ENCODE measurements at regions not wholly inside any gene's neighbourhood (a gene's known extent, or its start where the extent isn't known, plus 50 kb on each side); places are given as distances from the start of the nearest gene placed in this dataset.

DNA sequence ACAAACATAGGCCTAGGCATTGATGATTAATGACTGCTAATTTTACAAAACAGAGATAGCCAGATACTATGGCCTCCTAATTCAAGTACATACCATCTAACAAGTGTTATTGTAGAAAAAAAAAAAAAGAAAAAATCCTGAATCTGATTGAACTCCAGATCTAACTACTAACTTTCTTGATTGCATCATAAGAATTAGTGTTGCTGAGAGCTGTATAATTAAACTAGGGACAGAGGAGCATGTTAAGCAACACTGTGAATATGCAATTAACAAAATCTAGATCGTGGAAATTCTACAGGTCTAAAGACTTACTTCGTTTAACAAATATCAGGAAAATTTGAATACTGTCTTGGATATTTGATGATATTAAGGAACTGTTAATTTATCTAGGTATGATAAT, 208.3 kb upstream of the ZNF608 start:
- Histone ChIP-seq H3K27ac (no peak overlapping the region), H3K4me3 (no peak overlapping the region), H3K9me3 (no peaks in the 10 kb centered on the region), H3K4me1 (no peaks in the 10 kb centered on the region), H3K36me3 (no peaks in the 10 kb centered on the region), H3K27me3 (ENCODE audit: low read depth) (no peaks in the 10 kb centered on the region)
- TF ChIP-seq, protein P1, sequence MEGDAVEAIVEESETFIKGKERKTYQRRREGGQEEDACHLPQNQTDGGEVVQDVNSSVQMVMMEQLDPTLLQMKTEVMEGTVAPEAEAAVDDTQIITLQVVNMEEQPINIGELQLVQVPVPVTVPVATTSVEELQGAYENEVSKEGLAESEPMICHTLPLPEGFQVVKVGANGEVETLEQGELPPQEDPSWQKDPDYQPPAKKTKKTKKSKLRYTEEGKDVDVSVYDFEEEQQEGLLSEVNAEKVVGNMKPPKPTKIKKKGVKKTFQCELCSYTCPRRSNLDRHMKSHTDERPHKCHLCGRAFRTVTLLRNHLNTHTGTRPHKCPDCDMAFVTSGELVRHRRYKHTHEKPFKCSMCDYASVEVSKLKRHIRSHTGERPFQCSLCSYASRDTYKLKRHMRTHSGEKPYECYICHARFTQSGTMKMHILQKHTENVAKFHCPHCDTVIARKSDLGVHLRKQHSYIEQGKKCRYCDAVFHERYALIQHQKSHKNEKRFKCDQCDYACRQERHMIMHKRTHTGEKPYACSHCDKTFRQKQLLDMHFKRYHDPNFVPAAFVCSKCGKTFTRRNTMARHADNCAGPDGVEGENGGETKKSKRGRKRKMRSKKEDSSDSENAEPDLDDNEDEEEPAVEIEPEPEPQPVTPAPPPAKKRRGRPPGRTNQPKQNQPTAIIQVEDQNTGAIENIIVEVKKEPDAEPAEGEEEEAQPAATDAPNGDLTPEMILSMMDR (IDR thresholded peaks at IDR 0.05): no peak
- intact Hi-C loops (cut with DNase I): no loop called here
- DNase-seq (no peak), ATAC-seq (no peak)

DNA sequence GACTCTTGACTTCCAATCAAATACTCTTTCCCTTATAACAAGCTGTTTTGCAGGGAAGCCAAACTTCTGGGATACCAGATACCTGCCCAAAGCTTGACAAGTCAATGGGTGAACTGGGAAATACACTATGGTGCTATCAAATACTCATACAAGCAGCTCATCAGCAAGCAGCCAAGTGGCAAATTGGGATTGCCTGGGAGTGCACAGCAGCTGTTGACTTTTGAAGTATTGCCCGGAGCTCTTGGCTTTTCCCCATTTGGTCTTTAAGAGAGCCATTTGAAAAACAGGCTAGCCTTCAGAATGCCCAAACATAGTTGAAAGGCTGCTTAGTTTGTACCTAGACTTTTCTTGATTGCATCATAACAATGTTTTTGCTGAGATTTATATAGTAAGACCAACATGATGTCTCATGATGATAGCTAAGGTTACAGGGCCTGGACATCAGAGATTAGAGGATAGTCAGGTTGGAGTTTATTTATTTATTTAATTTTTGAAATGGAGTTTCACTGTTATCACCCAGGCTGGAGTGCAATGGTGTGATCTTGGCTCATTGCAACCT, 210.1 kb upstream of the ZNF608 start:
- H3K27me3 ChIP-seq (ENCODE audit: low read depth): no peaks in the 10 kb centered on the region
- no peak overlapping the region for H3K4me3 ChIP-seq
- no peaks in the 10 kb centered on the region for H3K4me1 ChIP-seq
- intact Hi-C loops (cut with DNase I): no loop called here
- TF ChIP-seq, protein P1 (IDR thresholded peaks at IDR 0.05): no peak
- no peak overlapping the region for H3K27ac ChIP-seq
- DNase-seq: no peak
- no peaks in the 10 kb centered on the region for H3K36me3 ChIP-seq
- ATAC-seq: no peak
- no peaks in the 10 kb centered on the region for H3K9me3 ChIP-seq

DNA sequence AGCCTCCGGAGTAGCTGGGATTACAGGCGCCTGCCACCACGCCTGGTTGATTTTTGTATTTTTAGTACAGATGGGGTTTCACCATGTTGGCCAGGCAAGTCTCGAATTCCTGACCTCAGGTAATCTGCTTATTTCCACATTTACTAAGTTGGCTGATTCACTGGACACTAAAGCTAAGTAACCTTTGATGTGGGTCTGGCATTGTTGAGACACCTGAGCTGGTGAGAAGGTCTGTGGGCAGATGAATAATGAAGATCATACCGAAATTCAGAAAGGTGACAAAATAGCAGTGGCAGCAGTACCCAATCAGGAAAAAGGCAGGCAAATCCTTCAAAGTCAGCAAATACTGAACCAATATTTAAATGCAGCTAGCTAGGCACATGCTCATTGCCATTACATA, 210.6 kb upstream of the ZNF608 start:
- no peak for DNase-seq
- no peak overlapping the region for H3K27ac ChIP-seq
- TF ChIP-seq, protein P1 (IDR thresholded peaks at IDR 0.05): no peak
- intact Hi-C loops (cut with DNase I): no loop called here
- no peaks in the 10 kb centered on the region for H3K36me3 ChIP-seq
- no peaks in the 10 kb centered on the region for H3K9me3 ChIP-seq
- ATAC-seq: no peak
- H3K4me3 ChIP-seq: no peak overlapping the region
- no peaks in the 10 kb centered on the region for H3K27me3 ChIP-seq (ENCODE audit: low read depth)
- no peaks in the 10 kb centered on the region for H3K4me1 ChIP-seq

DNA sequence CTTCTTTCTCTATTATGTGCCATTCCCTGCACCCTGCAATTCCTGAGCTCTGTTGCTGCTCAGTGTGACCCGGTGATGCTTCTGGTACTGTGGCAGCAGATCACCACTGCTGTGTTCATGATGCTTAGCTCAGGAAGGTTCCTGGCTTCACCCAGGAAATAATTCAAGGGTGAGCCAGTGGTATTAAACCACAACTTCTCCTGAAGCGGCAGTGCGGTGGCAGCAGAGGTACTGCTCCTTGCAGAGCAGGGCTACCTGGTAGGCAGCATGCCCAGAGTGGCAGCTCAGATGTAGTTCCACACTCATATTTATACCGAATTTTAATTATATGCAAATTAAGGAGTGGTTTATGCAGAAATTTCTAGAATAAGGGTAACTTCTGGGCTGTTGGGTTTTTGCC, 213.8 kb upstream of the ZNF608 start:
- no peak for ATAC-seq
- intact Hi-C loops (cut with DNase I): no loop called here
- Histone ChIP-seq H3K9me3 (no peaks in the 10 kb centered on the region), H3K36me3 (no peaks in the 10 kb centered on the region), H3K27me3 (ENCODE audit: low read depth) (no peaks in the 10 kb centered on the region), H3K4me1 (peaks cover 10% of the 10 kb centered on the region), H3K27ac (no peak overlapping the region), H3K4me3 (no peak overlapping the region)
- no peak for DNase-seq
- TF ChIP-seq, protein P1 (IDR thresholded peaks at IDR 0.05): no peak

DNA sequence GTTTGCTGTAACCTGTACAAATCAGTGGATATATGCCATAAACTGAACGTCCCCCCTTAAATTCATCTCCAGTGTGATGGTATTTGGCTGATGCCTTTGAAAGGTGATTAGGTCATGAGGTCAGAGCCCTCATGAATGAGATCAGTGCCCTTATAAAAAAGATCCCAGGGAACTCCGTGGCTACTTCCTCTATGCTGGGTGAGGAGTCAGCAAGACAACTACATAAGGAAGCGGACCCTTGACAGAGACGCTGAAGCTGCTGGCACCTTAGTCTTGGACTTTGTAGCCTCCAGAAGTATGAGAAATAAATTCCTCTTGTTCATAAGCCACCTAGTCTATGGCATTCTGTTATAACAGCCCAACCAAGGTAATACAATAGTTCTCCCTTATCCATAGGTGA, 215.1 kb upstream of the ZNF608 start:
- no peak overlapping the region for H3K4me3 ChIP-seq
- no peak overlapping the region for H3K27ac ChIP-seq
- peaks cover 10% of the 10 kb centered on the region for H3K4me1 ChIP-seq
- intact Hi-C loops (cut with DNase I): no loop called here
- H3K9me3 ChIP-seq: no peaks in the 10 kb centered on the region
- no peaks in the 10 kb centered on the region for H3K27me3 ChIP-seq (ENCODE audit: low read depth)
- ATAC-seq (no peak), DNase-seq (no peak)
- no peaks in the 10 kb centered on the region for H3K36me3 ChIP-seq
- TF ChIP-seq, protein P1 (IDR thresholded peaks at IDR 0.05): no peak

DNA sequence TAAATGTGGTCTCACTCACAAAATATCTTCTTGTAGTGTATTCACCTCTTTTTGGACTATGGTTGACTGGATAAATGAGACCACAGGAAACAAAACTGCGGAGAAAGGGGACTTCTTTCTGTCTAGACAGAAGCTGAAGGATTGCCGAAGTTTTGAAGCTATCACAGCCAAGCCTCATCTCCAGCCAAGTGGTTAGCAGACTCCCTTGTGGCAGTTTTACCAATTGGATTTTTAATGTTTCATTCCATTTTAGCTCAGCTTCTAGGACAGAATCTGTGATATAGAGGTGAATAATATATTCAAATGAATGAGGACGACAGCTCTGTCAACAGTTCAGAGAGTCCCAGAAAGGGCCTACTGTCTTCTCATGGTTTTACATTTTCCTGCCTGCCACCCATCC, 215.7 kb upstream of the ZNF608 start:
- TF ChIP-seq, protein P1 (IDR thresholded peaks at IDR 0.05): no peak
- ATAC-seq: no peak

More for the DNA sequence above, 215.7 kb upstream of the ZNF608 start:
- no peaks in the 10 kb centered on the region for H3K36me3 ChIP-seq
- no peaks in the 10 kb centered on the region for H3K27me3 ChIP-seq (ENCODE audit: low read depth)
- peaks cover 10% of the 10 kb centered on the region for H3K4me1 ChIP-seq
- H3K27ac ChIP-seq: no peak overlapping the region
- no peak for DNase-seq
- intact Hi-C loops (cut with DNase I): no loop called here
- no peak overlapping the region for H3K4me3 ChIP-seq
- H3K9me3 ChIP-seq: no peaks in the 10 kb centered on the region
